Endothelial cell of umbilical vein (primary cell): ENCODE measurements at regions not wholly inside any gene's neighbourhood (a gene's known extent, or its start where the extent isn't known, plus 50 kb on each side); places are given as distances from the start of the nearest gene placed in this dataset.

ENCODE experiments used
- EZH2 ChIP-seq: IDR thresholded peaks from 2 replicates; pipeline ENCODE4 v1.6.1; 2012; ENCODE audit warnings: borderline replicate concordance, low read depth, mild to moderate bottlenecking, moderate library complexity, low read length, inconsistent platforms; ENCODE audit not compliant: severe bottlenecking
- POLR2A ChIP-seq: IDR thresholded peaks from 2 replicates; pipeline ENCODE4 v1.6.1; 2012; ENCODE audit warnings: low read depth, mild to moderate bottlenecking, control low read depth, low read length
- POLR2AphosphoS5 ChIP-seq: IDR thresholded peaks from 2 replicates; pipeline ENCODE4 v1.6.1; 2012; ENCODE audit warnings: low read depth, mild to moderate bottlenecking, control low read depth, low read length, moderate library complexity; ENCODE audit not compliant: insufficient read depth
- TF ChIP-seq, protein P1 (sequence below), 2 donors: IDR thresholded peaks; 1 replicate in 1 of 2; 2 replicates in 1 of 2; pipeline ENCODE4 v1.5.1; 2011; ENCODE audit warnings: low read length in 2 of 2, mild to moderate bottlenecking in 2 of 2, moderate library complexity in 2 of 2, control low read depth in 1 of 2, inconsistent platforms in 1 of 2, low read depth in 1 of 2; ENCODE audit not compliant: insufficient read depth in 1 of 2; ENCODE audit errors: extremely low read depth in 1 of 2

DNA sequence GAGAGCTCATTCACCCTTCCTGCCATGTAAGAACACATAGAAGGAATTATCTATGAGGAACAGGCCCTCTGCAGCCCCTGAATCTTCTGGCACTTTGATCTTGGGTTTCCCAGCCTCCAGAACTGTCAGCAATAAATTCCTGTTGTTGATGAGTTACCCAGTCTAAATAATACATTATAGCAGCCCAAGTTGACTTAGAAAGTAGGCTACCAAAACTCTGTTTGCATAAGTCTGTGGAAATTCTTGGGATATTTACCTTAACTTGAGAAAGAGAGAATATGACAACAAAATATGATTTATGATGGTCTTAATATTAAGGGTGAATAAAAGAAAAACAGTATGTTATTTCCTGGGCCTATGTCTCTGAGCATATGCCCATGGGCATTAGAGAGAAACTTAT lies 433.0 kb upstream of the LMO3 start:
- no peak for TF ChIP-seq POLR2A
- TF ChIP-seq, protein P1, sequence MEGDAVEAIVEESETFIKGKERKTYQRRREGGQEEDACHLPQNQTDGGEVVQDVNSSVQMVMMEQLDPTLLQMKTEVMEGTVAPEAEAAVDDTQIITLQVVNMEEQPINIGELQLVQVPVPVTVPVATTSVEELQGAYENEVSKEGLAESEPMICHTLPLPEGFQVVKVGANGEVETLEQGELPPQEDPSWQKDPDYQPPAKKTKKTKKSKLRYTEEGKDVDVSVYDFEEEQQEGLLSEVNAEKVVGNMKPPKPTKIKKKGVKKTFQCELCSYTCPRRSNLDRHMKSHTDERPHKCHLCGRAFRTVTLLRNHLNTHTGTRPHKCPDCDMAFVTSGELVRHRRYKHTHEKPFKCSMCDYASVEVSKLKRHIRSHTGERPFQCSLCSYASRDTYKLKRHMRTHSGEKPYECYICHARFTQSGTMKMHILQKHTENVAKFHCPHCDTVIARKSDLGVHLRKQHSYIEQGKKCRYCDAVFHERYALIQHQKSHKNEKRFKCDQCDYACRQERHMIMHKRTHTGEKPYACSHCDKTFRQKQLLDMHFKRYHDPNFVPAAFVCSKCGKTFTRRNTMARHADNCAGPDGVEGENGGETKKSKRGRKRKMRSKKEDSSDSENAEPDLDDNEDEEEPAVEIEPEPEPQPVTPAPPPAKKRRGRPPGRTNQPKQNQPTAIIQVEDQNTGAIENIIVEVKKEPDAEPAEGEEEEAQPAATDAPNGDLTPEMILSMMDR (IDR thresholded peaks at IDR 0.05; ENCODE audit: extremely low read depth in 1 of 2, insufficient read depth in 1 of 2, low read depth in 1 of 2, low read length in 2 of 2): no peak
- no peak for TF ChIP-seq EZH2
- no peak for TF ChIP-seq POLR2AphosphoS5
